A673 (cell line): ENCODE measurements at regions not wholly inside any gene's neighbourhood (a gene's known extent, or its start where the extent isn't known, plus 50 kb on each side); places are given as distances from the start of the nearest gene placed in this dataset.
A peak's percentile ranks its signal among the peaks of the same experiment; 100 is the strongest.

Experiments used
- BruUV-seq: library from RNA; stranded (reverse); fragments of 400-500 nt; replicated peaks from 2 replicates; lab custom pipeline; 2021; lab: Mats Ljungman, UMichigan
- CTCF ChIA-PET: fragments of 300-600 bp; sonication (Branson Sonifier 250); formaldehyde crosslinking; loops from one replicate; lab custom pipeline; 2022; ENCODE audit warnings: antibody characterized with exemption; lab: Charles Lee
- POLR2A ChIA-PET: fragments of 300-600 bp; sonication (Branson Sonifier 250); formaldehyde crosslinking; loops from one replicate; lab custom pipeline; 2022; ENCODE audit warnings: antibody characterized with exemption; ENCODE audit not compliant: low non-redundant PET; lab: Charles Lee
- DNase-seq: peaks from one replicate; pipeline ENCODE4 v3.0.0-alpha.2; 2015; ENCODE audit warnings: low spot score
- H3K27ac ChIP-seq: fragments of 200-600 bp; sonication (generic); 2 replicates; pipeline ENCODE4 v1.5.1; 2016; ENCODE audit warnings: mixed run types, low read depth, mild to moderate bottlenecking, mixed read lengths, antibody characterized with exemption, low read length; ENCODE audit not compliant: poor library complexity, severe bottlenecking
- H3K27me3 ChIP-seq: fragments of 200-600 bp; sonication (generic); replicated peaks from 2 replicates; pipeline ENCODE4 v1.6.1; 2017; ENCODE audit warnings: mixed run types, low read depth, mild to moderate bottlenecking, mixed read lengths, antibody characterized with exemption, low read length; ENCODE audit not compliant: insufficient read depth, poor library complexity
- H3K36me3 ChIP-seq: fragments of 200-600 bp; sonication (generic); 2 replicates; pipeline ENCODE4 v1.6.1; 2016; ENCODE audit warnings: mixed run types, mild to moderate bottlenecking, mixed read lengths, antibody characterized with exemption, low read length; ENCODE audit not compliant: insufficient read depth, poor library complexity, severe bottlenecking
- H3K4me1 ChIP-seq: fragments of 200-600 bp; sonication (generic); 2 replicates; pipeline ENCODE4 v1.6.1; 2017; ENCODE audit warnings: mixed run types, mild to moderate bottlenecking, mixed read lengths, antibody characterized with exemption, low read length; ENCODE audit not compliant: insufficient read depth, poor library complexity, severe bottlenecking
- H3K4me3 ChIP-seq: fragments of 200-600 bp; sonication (generic); 2 replicates; pipeline ENCODE4 v1.5.1; 2016; ENCODE audit warnings: low read depth, mixed run types, mild to moderate bottlenecking, mixed read lengths, low read length; ENCODE audit not compliant: poor library complexity, severe bottlenecking
- H3K9me3 ChIP-seq: fragments of 200-600 bp; sonication (generic); 2 replicates; pipeline ENCODE4 v1.6.1; 2016; ENCODE audit warnings: mixed run types, low read depth, mild to moderate bottlenecking, mixed read lengths, antibody characterized with exemption, low read length; ENCODE audit not compliant: poor library complexity, severe bottlenecking
- CTCF ChIP-seq: fragments of 300-800, 200-600 bp; sonication (generic); conservative IDR thresholded peaks from 2 replicates; pipeline ENCODE4 v1.5.1; 2017; ENCODE audit warnings: low read depth, mild to moderate bottlenecking, antibody characterized with exemption, low read length, moderate library complexity, mixed read lengths
- EZH2 ChIP-seq: fragments of 200-600 bp; sonication (generic); IDR thresholded peaks from 2 replicates; pipeline ENCODE4 v1.6.1; 2017; ENCODE audit warnings: borderline replicate concordance, low read depth, mild to moderate bottlenecking, mixed read lengths, antibody characterized with exemption, low read length; ENCODE audit not compliant: poor library complexity, severe bottlenecking
- intact Hi-C: fragments of 100-400 bp; cut with micrococcal nuclease; formaldehyde crosslinking; loops from one replicate; pipeline ENCODE4 v1.10.0; 2022; ENCODE audit not compliant: unreplicated experiment

- H3K36me3 ChIP-seq, result no peaks in the 10 kb centered on the region
- TF ChIP-seq CTCF (peak; percentile 62), EZH2 (no peak)
- peak; percentile 31 for DNase-seq
- ChIA-PET POLR2A (no interaction called here), CTCF (no interaction called here)
- H3K4me1 ChIP-seq, result no peaks in the 10 kb centered on the region
- peaks cover 77% of the 10 kb centered on the region for H3K27me3 ChIP-seq
- BruUV-seq, result no TSS peak
- intact Hi-C loops, result loop anchor here (2.0 kb wide), 1 partner anchor 153 kb away; no protein-coding TSS in a partner anchor
- H3K9me3 ChIP-seq, result no peaks in the 10 kb centered on the region
- H3K4me3 ChIP-seq, result no peak overlapping the region
- no peak overlapping the region for H3K27ac ChIP-seq
Observed at GRCh38 chr18:47595831-47596501, 334.5 kb downstream of the SMAD2 start.

- Histone ChIP-seq H3K36me3 (no peaks in the 10 kb centered on the region), H3K9me3 (no peaks in the 10 kb centered on the region), H3K27ac (no peak overlapping the region), H3K4me3 (no peak overlapping the region), H3K4me1 (no peaks in the 10 kb centered on the region), H3K27me3 (peaks cover 83% of the 10 kb centered on the region)
- TF ChIP-seq EZH2 (no peak), CTCF (no peak)
- CTCF ChIA-PET, result no interaction called here
- peak; percentile 64 for DNase-seq
- no TSS peak for BruUV-seq
- intact Hi-C loops, result no loop called here
- POLR2A ChIA-PET, result interaction anchor here (0.6 to 0.7 kb wide), 2 partner anchors 413 to 827 kb away, joined by 3 to 9 read pairs; no protein-coding TSS in a partner anchor
Observed at GRCh38 chr18:47594621-47595086, 335.8 kb downstream of the SMAD2 start.

- no peaks in the 10 kb centered on the region for H3K4me1 ChIP-seq
- ChIA-PET POLR2A (interaction anchor here (0.6 to 0.7 kb wide), 2 partner anchors 414 to 827 kb away, joined by 3 to 9 read pairs; no protein-coding TSS in a partner anchor), CTCF (no interaction called here)
- no peaks in the 10 kb centered on the region for H3K9me3 ChIP-seq
- H3K36me3 ChIP-seq, result no peaks in the 10 kb centered on the region
- BruUV-seq, result no TSS peak
- H3K27ac ChIP-seq, result no peak overlapping the region
- H3K27me3 ChIP-seq, result peaks cover 86% of the 10 kb centered on the region
- intact Hi-C loops, result no loop called here
- no peak for TF ChIP-seq CTCF
- no peak for TF ChIP-seq EZH2
- DNase-seq, result peak; percentile 62
- no peak overlapping the region for H3K4me3 ChIP-seq
Observed at GRCh38 chr18:47593744-47594472, 336.6 kb downstream of the SMAD2 start.
